MM.1S (cell line): ENCODE measurements at regions not wholly inside any gene's neighbourhood (a gene's known extent, or its start where the extent isn't known, plus 50 kb on each side); places are given as distances from the start of the nearest gene placed in this dataset.
A peak's percentile ranks its signal among the peaks of the same experiment; 100 is the strongest.

Experiments
- DNase-seq: peaks from one replicate; pipeline ENCODE4 v3.0.0-alpha.2; 2015
- H2AFZ ChIP-seq: fragments of 300-600 bp; sonication (generic); 2 replicates; pipeline ENCODE4 v1.6.0; 2016; ENCODE audit warnings: antibody characterized with exemption, low read length
- H3F3A ChIP-seq: fragments of 300-600 bp; sonication (generic); 2 replicates; pipeline ENCODE4 v1.6.1; 2016; ENCODE audit warnings: mild to moderate bottlenecking, antibody characterized with exemption, low read length, moderate library complexity, mixed read lengths; ENCODE audit not compliant: insufficient read depth
- H3K27ac ChIP-seq: fragments of 300-600 bp; sonication (generic); 2 replicates; pipeline ENCODE4 v1.5.1; 2016; ENCODE audit warnings: mild to moderate bottlenecking, low read length
- H3K27me3 ChIP-seq: fragments of 300-600 bp; sonication (generic); replicated peaks from 2 replicates; pipeline ENCODE4 v1.6.0; 2016; ENCODE audit warnings: low read length; ENCODE audit not compliant: insufficient read depth
- H3K36me3 ChIP-seq: fragments of 300-600 bp; sonication (generic); replicated peaks from 2 replicates; pipeline ENCODE4 v1.6.1; 2016; ENCODE audit warnings: mild to moderate bottlenecking, low read length, mixed read lengths; ENCODE audit not compliant: insufficient read depth
- H3K4me1 ChIP-seq: fragments of 300-600 bp; sonication (generic); 2 replicates; pipeline ENCODE4 v1.6.1; 2016; ENCODE audit warnings: low read length, mixed read lengths
- H3K4me2 ChIP-seq: fragments of 300-600 bp; sonication (generic); 2 replicates; pipeline ENCODE4 v1.6.0; 2016; ENCODE audit warnings: low read depth, low read length
- H3K4me3 ChIP-seq: fragments of 300-600 bp; sonication (generic); 2 replicates; pipeline ENCODE4 v1.5.1; 2016; ENCODE audit warnings: low read length, mixed read lengths
- H3K79me2 ChIP-seq: fragments of 300-600 bp; sonication (generic); 2 replicates; pipeline ENCODE4 v1.6.1; 2016; ENCODE audit warnings: mixed run types, low read length, mixed read lengths
- H3K9ac ChIP-seq: fragments of 300-600 bp; sonication (generic); 2 replicates; pipeline ENCODE4 v1.6.1; 2016; ENCODE audit warnings: low read length, mixed read lengths
- H3K9me2 ChIP-seq: fragments of 300-600 bp; sonication (generic); replicated peaks from 2 replicates; pipeline ENCODE4 v1.6.1; 2016; ENCODE audit warnings: mild to moderate bottlenecking, low read length, mixed read lengths; ENCODE audit not compliant: insufficient read depth
- H3K9me3 ChIP-seq: fragments of 300-600 bp; sonication (generic); replicated peaks from 2 replicates; pipeline ENCODE4 v1.6.1; 2016; ENCODE audit warnings: mild to moderate bottlenecking, low read length, mixed read lengths; ENCODE audit not compliant: insufficient read depth
- H4K20me1 ChIP-seq: fragments of 300-600 bp; sonication (generic); 2 replicates; pipeline ENCODE4 v1.6.1; 2016; ENCODE audit warnings: mild to moderate bottlenecking, low read length, moderate library complexity, mixed read lengths; ENCODE audit not compliant: insufficient read depth
- EZH2 ChIP-seq: fragments of 300-600 bp; sonication (generic); optimal IDR thresholded peaks from 2 replicates; pipeline ENCODE3; 2017; ENCODE audit warnings: low read depth, mild to moderate bottlenecking, antibody characterized with exemption, low read length, mixed read lengths
- EZH2phosphoT487 ChIP-seq: fragments of 300-600 bp; sonication (generic); IDR thresholded peaks from 2 replicates; pipeline ENCODE4 v1.6.1; 2018; ENCODE audit warnings: antibody characterized with exemption, low read length
- TF ChIP-seq, protein P1 (sequence below): fragments of 300-600 bp; sonication (generic); IDR thresholded peaks from 2 replicates; pipeline ENCODE4 v1.5.1; 2016; ENCODE audit warnings: antibody characterized with exemption, low read length, mixed read lengths

DNA sequence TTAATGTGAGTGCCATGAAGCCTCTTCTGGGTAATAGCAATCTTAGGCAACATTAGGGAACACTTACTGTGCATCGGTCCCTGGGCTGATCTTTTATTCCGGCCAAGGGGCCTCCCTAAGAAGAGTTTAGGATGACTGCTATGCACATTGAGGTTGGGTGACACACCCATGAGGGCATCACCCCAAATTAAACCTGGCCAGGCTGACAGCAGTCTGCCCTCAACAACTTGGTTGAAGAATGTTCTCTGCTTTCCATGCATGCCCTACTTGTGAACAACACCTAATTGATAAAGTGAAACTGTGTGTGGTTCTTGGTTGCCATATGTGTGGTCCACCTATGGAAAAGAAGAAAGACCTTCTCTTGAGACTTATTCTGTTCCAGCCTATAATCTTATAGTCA, 1098.0 kb downstream of the BCL11B start:
- peak overlapping the region; percentile 99 for H3K27ac ChIP-seq
- no peak overlapping the region; the same call in 1 of the 2 replicates for H3K4me3 ChIP-seq
- H4K20me1 ChIP-seq = no peaks in the 10 kb centered on the region
- H3F3A ChIP-seq = peaks cover 37% of the 10 kb centered on the region
- H3K36me3 ChIP-seq = no peaks in the 10 kb centered on the region
- H2AFZ ChIP-seq = peak overlapping the region; percentile 27; the same call in 1 of the 2 replicates
- peaks cover 65% of the 10 kb centered on the region for H3K4me1 ChIP-seq
- H3K79me2 ChIP-seq = no peaks in the 10 kb centered on the region
- H3K4me2 ChIP-seq = peak overlapping the region; percentile 50
- TF ChIP-seq EZH2phosphoT487 = no peak
- TF ChIP-seq EZH2 = no peak
- no peaks in the 10 kb centered on the region for H3K9me3 ChIP-seq
- H3K27me3 ChIP-seq = no peaks in the 10 kb centered on the region
- peak; percentile 41 for DNase-seq
- H3K9me2 ChIP-seq = no peaks in the 10 kb centered on the region
- H3K9ac ChIP-seq = peak overlapping the region; percentile 61

GRCh38 chr14:98175436-98175835, 1096.6 kb downstream of the BCL11B start:
- Histone ChIP-seq H3K27ac (peak overlapping the region; percentile 99; the same call in 1 of the 2 replicates), H3K9me3 (no peaks in the 10 kb centered on the region), H3K4me2 (no peak overlapping the region), H2AFZ (0 out of 2 replicates have a peak overlapping the region, but pooled peaks have one; percentile 53), H3K79me2 (no peaks in the 10 kb centered on the region), H3F3A (peaks cover 37% of the 10 kb centered on the region), H3K9me2 (no peaks in the 10 kb centered on the region), H4K20me1 (no peaks in the 10 kb centered on the region), H3K4me3 (no peak overlapping the region), H3K9ac (no peak overlapping the region), H3K36me3 (no peaks in the 10 kb centered on the region), H3K27me3 (no peaks in the 10 kb centered on the region), H3K4me1 (peaks cover 58% of the 10 kb centered on the region)
- DNase-seq = no peak
- TF ChIP-seq EZH2phosphoT487 (no peak), EZH2 (no peak)
- TF ChIP-seq, protein P1, sequence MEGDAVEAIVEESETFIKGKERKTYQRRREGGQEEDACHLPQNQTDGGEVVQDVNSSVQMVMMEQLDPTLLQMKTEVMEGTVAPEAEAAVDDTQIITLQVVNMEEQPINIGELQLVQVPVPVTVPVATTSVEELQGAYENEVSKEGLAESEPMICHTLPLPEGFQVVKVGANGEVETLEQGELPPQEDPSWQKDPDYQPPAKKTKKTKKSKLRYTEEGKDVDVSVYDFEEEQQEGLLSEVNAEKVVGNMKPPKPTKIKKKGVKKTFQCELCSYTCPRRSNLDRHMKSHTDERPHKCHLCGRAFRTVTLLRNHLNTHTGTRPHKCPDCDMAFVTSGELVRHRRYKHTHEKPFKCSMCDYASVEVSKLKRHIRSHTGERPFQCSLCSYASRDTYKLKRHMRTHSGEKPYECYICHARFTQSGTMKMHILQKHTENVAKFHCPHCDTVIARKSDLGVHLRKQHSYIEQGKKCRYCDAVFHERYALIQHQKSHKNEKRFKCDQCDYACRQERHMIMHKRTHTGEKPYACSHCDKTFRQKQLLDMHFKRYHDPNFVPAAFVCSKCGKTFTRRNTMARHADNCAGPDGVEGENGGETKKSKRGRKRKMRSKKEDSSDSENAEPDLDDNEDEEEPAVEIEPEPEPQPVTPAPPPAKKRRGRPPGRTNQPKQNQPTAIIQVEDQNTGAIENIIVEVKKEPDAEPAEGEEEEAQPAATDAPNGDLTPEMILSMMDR = no peak

DNA sequence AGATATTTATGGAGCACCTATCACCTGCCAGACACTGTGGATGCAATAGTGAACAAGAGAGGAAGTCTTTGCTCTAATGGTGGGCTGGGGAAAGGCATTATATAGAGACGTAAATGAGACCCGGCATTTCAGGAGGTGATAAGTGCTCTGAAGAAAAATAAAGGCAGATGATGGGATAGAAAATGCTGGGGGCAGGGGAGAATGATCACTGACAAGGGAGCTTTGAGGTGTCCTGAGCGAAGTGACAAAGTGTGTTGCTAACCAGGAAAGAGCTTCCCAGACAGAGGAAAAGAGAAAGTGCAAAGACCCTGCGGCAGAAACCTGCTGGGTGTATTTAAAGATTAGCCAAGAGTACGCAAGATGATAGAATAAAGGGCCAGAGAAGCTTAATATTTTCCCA, 1096.1 kb downstream of the BCL11B start:
- H3K36me3 ChIP-seq = no peaks in the 10 kb centered on the region
- no peak overlapping the region for H3K4me3 ChIP-seq
- no peak overlapping the region for H3K9ac ChIP-seq
- no peaks in the 10 kb centered on the region for H3K27me3 ChIP-seq
- peaks cover 57% of the 10 kb centered on the region for H3K4me1 ChIP-seq
- no peak overlapping the region for H3K27ac ChIP-seq
- H3F3A ChIP-seq = peaks cover 37% of the 10 kb centered on the region
- no peaks in the 10 kb centered on the region for H3K9me2 ChIP-seq
- H4K20me1 ChIP-seq = no peaks in the 10 kb centered on the region
- TF ChIP-seq EZH2phosphoT487 (no peak), EZH2 (no peak)
- TF ChIP-seq, protein P1 = no peak
- no peak overlapping the region for H3K4me2 ChIP-seq
- no peaks in the 10 kb centered on the region for H3K9me3 ChIP-seq
- no peaks in the 10 kb centered on the region for H3K79me2 ChIP-seq
- DNase-seq = no peak
- no peak overlapping the region for H2AFZ ChIP-seq

DNA sequence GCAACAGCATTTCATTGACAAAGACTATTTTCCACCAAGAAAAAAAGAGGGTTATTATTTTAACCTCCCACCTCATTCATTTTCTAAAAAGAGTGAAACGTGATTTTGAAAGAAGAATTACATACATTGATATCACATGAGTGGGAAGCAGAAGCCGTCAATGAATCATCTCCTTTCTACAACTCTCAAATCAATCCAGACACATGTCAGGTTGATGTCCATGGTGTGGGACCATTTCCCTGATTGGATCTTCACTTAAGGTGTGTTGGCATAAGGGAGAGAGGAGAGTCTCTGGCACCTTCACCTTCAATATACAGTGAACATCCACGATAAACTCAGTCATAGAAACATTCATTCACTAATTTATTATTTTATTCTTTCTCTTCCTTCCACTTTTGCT, 1095.1 kb downstream of the BCL11B start:
- H2AFZ ChIP-seq = no peak overlapping the region
- no peaks in the 10 kb centered on the region for H3K79me2 ChIP-seq
- no peak overlapping the region for H3K27ac ChIP-seq

More for the DNA sequence above, 1095.1 kb downstream of the BCL11B start:
- Histone ChIP-seq H3K4me1 (peaks cover 56% of the 10 kb centered on the region), H3K9me2 (no peaks in the 10 kb centered on the region), H3K9ac (no peak overlapping the region), H4K20me1 (no peaks in the 10 kb centered on the region), H3K4me3 (no peak overlapping the region), H3K9me3 (no peaks in the 10 kb centered on the region), H3K36me3 (no peaks in the 10 kb centered on the region), H3F3A (peaks cover 30% of the 10 kb centered on the region), H3K4me2 (no peak overlapping the region), H3K27me3 (no peaks in the 10 kb centered on the region)
- TF ChIP-seq EZH2 = no peak
- no peak for TF ChIP-seq EZH2phosphoT487
- TF ChIP-seq, protein P1 = no peak
- DNase-seq = no peak
